ENCODE measurements at regions not wholly inside any gene's neighbourhood (a gene's known extent, or its start where the extent isn't known, plus 50 kb on each side); places are given as distances from the start of the nearest gene placed in this dataset.
"Not testable (repeated sequence)": the region's sequence is repeated elsewhere in the genome, so short reads cannot be mapped to it uniquely, and the experiment has no call there.

DNA sequence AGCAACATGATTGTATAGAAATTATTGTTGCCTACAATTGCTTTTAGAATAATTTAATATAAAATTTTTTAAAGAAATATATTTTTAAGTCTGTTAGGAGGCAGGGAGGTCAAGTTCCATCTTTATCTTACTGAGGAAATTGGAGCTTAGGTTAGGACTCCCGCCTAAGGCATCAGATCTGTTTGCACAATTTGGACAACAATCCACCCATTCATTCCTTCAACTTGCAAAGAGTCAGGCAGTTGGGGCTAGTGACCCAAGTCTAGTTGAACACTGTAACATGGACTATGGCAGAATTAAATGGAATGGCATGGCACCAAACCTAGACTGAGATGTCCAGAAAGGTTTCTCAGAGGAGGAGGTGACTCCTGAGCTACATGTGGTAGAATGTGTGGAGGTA is 149.4 kb upstream of the SETMAR start:
- FAIRE-seq = no peak
- no peak for DNase-seq
- Histone ChIP-seq H3K27ac (ENCODE audit: low read depth in 1 of 3, low read length in 2 of 3) (no peak overlapping the region), H3K4me3 (ENCODE audit: low read depth in 1 of 3, low read length in 3 of 3) (no peak overlapping the region), H3K27me3 (ENCODE audit: control insufficient read depth in 3 of 3, insufficient read depth in 3 of 3, low read length in 3 of 3) (no peaks in the 10 kb centered on the region), H3K36me3 (ENCODE audit: control insufficient read depth in 3 of 3, insufficient read depth in 2 of 3, low read depth in 1 of 3, low read length in 3 of 3) (no peaks in the 10 kb centered on the region), H3K4me1 (ENCODE audit: control insufficient read depth in 3 of 3, insufficient read depth in 2 of 3, low read depth in 1 of 3, low read length in 2 of 3) (peaks cover 0 to 8% (median 0%) of the 10 kb centered on the region in 3 donors), H3K9me3 (ENCODE audit: control insufficient read depth in 2 of 2, insufficient read depth in 1 of 2, low read depth in 1 of 2, low read length in 1 of 2) (no peaks in the 10 kb centered on the region)
- WGBS, 3 donors = 29 to 71% (median 45%) methylated on average over 1 of the region's 1 CpG

DNA sequence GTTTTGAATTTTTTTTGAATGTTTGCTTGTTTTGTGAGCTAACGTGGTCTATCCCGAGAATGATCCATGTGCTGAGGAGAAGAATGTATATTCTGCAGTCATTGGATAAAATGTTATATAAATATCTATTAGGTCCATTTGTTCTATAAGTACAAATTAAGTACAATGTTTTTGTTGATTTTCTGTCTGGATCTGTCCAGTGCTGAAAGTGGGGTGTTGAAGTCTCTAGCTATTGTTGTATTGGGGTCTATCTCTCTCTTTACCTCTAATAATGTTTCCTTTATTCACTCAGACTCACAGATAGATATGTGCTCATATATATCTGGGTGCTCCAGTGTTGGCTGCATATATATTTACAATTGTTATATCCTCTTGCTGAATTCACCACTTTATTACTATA is 144.8 kb upstream of the SETMAR start:
- Histone ChIP-seq H3K27ac (ENCODE audit: low read depth in 1 of 3, low read length in 2 of 3) (no peak overlapping the region), H3K4me1 (ENCODE audit: control insufficient read depth in 3 of 3, insufficient read depth in 2 of 3, low read depth in 1 of 3, low read length in 2 of 3) (peaks cover 0 to 24% (median 0%) of the 10 kb centered on the region in 3 donors), H3K27me3 (ENCODE audit: control insufficient read depth in 3 of 3, insufficient read depth in 3 of 3, low read length in 3 of 3) (no peaks in the 10 kb centered on the region), H3K4me3 (ENCODE audit: low read depth in 1 of 3, low read length in 3 of 3) (no peak overlapping the region), H3K36me3 (ENCODE audit: control insufficient read depth in 3 of 3, insufficient read depth in 2 of 3, low read depth in 1 of 3, low read length in 3 of 3) (no peaks in the 10 kb centered on the region), H3K9me3 (ENCODE audit: control insufficient read depth in 2 of 2, insufficient read depth in 1 of 2, low read depth in 1 of 2, low read length in 1 of 2) (no peaks in the 10 kb centered on the region)
- FAIRE-seq = no peak
- WGBS, 3 donors = 85 to 94% (median 88%) methylated on average over 2 of the region's 2 CpGs
- DNase-seq = no peak

DNA sequence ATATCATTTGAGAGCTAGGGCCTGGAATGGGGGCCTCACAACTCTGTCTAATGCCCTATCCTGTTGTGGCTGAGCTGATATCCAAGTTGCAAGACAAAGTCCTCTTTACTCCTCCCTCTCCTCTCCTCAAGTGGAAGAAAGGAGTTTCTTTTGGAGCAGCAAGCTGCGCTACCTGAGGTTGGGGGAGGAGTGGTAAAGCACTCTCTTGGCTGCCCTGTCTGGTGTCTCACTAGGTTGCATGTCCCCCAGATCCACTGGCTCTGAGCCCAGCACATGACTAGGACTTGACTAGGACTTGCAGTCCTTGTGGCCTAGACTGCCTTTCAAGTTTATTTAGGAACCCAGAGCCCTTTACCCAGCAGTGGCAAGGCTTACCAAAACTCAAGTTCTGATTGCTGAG is 141.1 kb upstream of the SETMAR start:
- FAIRE-seq (no peak), DNase-seq (peak; percentile 12 to 75)
- H3K4me3 ChIP-seq (ENCODE audit: low read depth in 1 of 3, low read length in 3 of 3) = no peak overlapping the region
- H3K27me3 ChIP-seq (ENCODE audit: control insufficient read depth in 3 of 3, insufficient read depth in 3 of 3, low read length in 3 of 3) = no peaks in the 10 kb centered on the region
- no peaks in the 10 kb centered on the region for H3K36me3 ChIP-seq (ENCODE audit: control insufficient read depth in 3 of 3, insufficient read depth in 2 of 3, low read depth in 1 of 3, low read length in 3 of 3)
- peaks cover 0 to 10% of the 10 kb centered on the region in 2 donors for H3K9me3 ChIP-seq (ENCODE audit: control insufficient read depth in 2 of 2, insufficient read depth in 1 of 2, low read depth in 1 of 2, low read length in 1 of 2)
- H3K27ac ChIP-seq (ENCODE audit: low read depth in 1 of 3, low read length in 2 of 3) = peak overlapping the region in 1 of 3 donors; percentile 93
- H3K4me1 ChIP-seq (ENCODE audit: control insufficient read depth in 3 of 3, insufficient read depth in 2 of 3, low read depth in 1 of 3, low read length in 2 of 3) = peaks cover 0 to 24% (median 0%) of the 10 kb centered on the region in 3 donors
- 29 to 69% (median 63%) methylated on average over 1 of the region's 1 CpG for WGBS, 3 donors

DNA sequence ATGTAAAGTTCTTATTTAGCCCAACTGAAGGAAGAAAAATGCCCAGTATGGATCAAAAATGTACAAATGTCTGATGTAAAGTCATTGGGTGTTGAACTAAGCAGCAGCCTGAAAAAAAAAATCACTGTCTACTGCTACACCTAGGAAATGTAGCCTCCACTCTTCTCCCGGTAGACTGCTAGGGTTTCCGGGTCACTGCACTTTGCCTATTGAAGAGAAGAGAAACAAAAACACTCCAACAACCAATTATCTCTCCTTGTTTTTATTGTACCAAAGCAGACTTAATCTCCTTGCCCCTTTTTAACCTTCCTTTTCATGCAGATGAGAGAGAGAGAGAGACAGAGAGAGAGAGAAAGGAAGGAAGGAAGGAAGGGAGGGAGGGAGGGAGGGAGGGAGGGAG is 140.2 kb upstream of the SETMAR start:
- WGBS, 3 donors = 89 to 100% (median 96%) methylated on average over 2 of the region's 2 CpGs
- no peak overlapping the region for H3K27ac ChIP-seq (ENCODE audit: low read depth in 1 of 3, low read length in 2 of 3)
- H3K27me3 ChIP-seq (ENCODE audit: control insufficient read depth in 3 of 3, insufficient read depth in 3 of 3, low read length in 3 of 3) = no peaks in the 10 kb centered on the region
- peaks cover 0 to 11% of the 10 kb centered on the region in 2 donors for H3K9me3 ChIP-seq (ENCODE audit: control insufficient read depth in 2 of 2, insufficient read depth in 1 of 2, low read depth in 1 of 2, low read length in 1 of 2)
- no peaks in the 10 kb centered on the region for H3K36me3 ChIP-seq (ENCODE audit: control insufficient read depth in 3 of 3, insufficient read depth in 2 of 3, low read depth in 1 of 3, low read length in 3 of 3)
- H3K4me1 ChIP-seq (ENCODE audit: control insufficient read depth in 3 of 3, insufficient read depth in 2 of 3, low read depth in 1 of 3, low read length in 2 of 3) = peaks cover 0 to 24% (median 0%) of the 10 kb centered on the region in 3 donors
- FAIRE-seq = no peak
- no peak for DNase-seq
- H3K4me3 ChIP-seq (ENCODE audit: low read depth in 1 of 3, low read length in 3 of 3) = no peak overlapping the region

DNA sequence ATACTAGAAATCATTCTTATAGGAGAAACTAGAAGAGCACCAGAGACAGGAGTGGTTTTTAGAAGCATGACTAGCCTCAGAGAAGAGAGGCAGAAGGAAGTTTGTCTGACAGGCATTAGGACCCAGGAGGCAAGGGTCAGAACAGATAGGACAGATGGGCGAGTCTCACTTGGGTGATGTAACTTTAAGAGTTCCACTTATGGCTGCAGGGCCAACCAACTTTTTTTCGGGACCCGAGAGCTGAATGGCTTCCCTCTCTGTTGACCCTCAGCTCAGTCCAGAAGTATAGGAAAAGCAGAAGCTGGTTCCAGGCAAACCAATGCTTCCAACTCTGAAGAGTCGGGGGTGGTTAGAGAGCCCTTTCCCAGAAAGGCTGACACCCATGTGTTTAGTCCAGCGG is 136.6 kb upstream of the SETMAR start:
- WGBS, 3 donors = 84 to 85% (median 85%) methylated on average over 5 of the region's 5 CpGs
- peaks cover 0 to 15% (median 0%) of the 10 kb centered on the region in 3 donors for H3K4me1 ChIP-seq (ENCODE audit: control insufficient read depth in 3 of 3, insufficient read depth in 2 of 3, low read depth in 1 of 3, low read length in 2 of 3)
- H3K9me3 ChIP-seq (ENCODE audit: control insufficient read depth in 2 of 2, insufficient read depth in 1 of 2, low read depth in 1 of 2, low read length in 1 of 2) = peaks cover 0 to 11% of the 10 kb centered on the region in 2 donors
- H3K36me3 ChIP-seq (ENCODE audit: control insufficient read depth in 3 of 3, insufficient read depth in 2 of 3, low read depth in 1 of 3, low read length in 3 of 3) = no peaks in the 10 kb centered on the region
- no peak overlapping the region for H3K27ac ChIP-seq (ENCODE audit: low read depth in 1 of 3, low read length in 2 of 3)
- DNase-seq (no peak), FAIRE-seq (no peak)
- H3K27me3 ChIP-seq (ENCODE audit: control insufficient read depth in 3 of 3, insufficient read depth in 3 of 3, low read length in 3 of 3) = no peaks in the 10 kb centered on the region
- no peak overlapping the region for H3K4me3 ChIP-seq (ENCODE audit: low read depth in 1 of 3, low read length in 3 of 3)

DNA sequence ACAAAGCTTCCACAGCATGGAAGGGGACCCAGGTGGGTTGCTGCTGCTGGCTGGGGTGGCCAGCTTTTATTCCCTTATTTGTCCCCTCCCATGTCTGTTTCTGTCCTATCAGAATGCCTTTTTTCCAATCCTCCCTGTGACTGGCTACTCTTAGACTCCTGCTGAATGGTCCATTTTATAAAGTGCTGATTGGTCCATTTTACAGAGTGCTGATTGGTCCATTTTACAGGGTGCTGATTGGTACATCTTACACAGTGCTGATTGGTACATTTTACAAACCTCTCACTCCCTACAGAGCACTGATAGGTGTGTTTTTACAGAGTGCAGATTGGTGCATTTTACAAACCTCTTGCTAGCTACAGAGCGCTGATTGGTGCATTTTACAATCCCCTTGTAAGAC is 135.9 kb upstream of the SETMAR start:
- not testable (repeated sequence) for H3K4me3 ChIP-seq (ENCODE audit: low read depth in 1 of 3, low read length in 3 of 3); H3K36me3 ChIP-seq (ENCODE audit: control insufficient read depth in 3 of 3, insufficient read depth in 2 of 3, low read depth in 1 of 3, low read length in 3 of 3); DNase-seq; H3K27ac ChIP-seq (ENCODE audit: low read depth in 1 of 3, low read length in 2 of 3); H3K27me3 ChIP-seq (ENCODE audit: control insufficient read depth in 3 of 3, insufficient read depth in 3 of 3, low read length in 3 of 3); H3K4me1 ChIP-seq (ENCODE audit: control insufficient read depth in 3 of 3, insufficient read depth in 2 of 3, low read depth in 1 of 3, low read length in 2 of 3); FAIRE-seq
- peaks cover 0 to 11% of the 10 kb centered on the region in 2 donors for H3K9me3 ChIP-seq (ENCODE audit: control insufficient read depth in 2 of 2, insufficient read depth in 1 of 2, low read depth in 1 of 2, low read length in 1 of 2)
- 93 to 97% (median 96%) methylated on average over 1 of the region's 1 CpG for WGBS, 3 donors

DNA sequence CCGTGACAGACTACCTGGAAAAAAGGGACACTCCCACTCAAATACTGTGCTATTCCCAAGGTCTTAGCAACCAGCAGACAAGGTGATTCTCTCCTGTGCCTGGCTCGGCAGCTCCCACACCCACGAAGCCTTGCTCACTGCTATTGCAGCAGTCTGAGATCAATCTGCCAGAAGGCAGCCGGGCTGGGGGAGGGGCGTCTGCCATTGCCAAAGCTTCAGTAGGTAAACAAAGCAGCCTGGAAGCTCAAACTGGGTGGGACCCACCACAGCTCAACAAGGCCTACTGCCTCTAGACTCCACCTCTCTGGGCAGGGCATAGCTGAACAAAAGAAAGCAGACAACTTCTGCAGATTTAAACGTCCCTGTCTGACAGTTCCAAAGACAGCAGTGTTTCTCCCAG is 128.4 kb upstream of the SETMAR start:
- H3K36me3 ChIP-seq (ENCODE audit: control insufficient read depth in 3 of 3, insufficient read depth in 2 of 3, low read depth in 1 of 3, low read length in 3 of 3) = no peaks in the 10 kb centered on the region
- H3K9me3 ChIP-seq (ENCODE audit: control insufficient read depth in 2 of 2, insufficient read depth in 1 of 2, low read depth in 1 of 2, low read length in 1 of 2) = peaks cover 0 to 8% of the 10 kb centered on the region in 2 donors
- no peaks in the 10 kb centered on the region for H3K4me1 ChIP-seq (ENCODE audit: control insufficient read depth in 3 of 3, insufficient read depth in 2 of 3, low read depth in 1 of 3, low read length in 2 of 3)
- H3K4me3 ChIP-seq (ENCODE audit: low read depth in 1 of 3, low read length in 3 of 3) = no peak overlapping the region
- H3K27ac ChIP-seq (ENCODE audit: low read depth in 1 of 3, low read length in 2 of 3) = no peak overlapping the region
- no peaks in the 10 kb centered on the region for H3K27me3 ChIP-seq (ENCODE audit: control insufficient read depth in 3 of 3, insufficient read depth in 3 of 3, low read length in 3 of 3)
- FAIRE-seq = no peak
- WGBS, 3 donors = 65 to 75% (median 73%) methylated on average over 6 of the region's 6 CpGs
- DNase-seq = no peak

DNA sequence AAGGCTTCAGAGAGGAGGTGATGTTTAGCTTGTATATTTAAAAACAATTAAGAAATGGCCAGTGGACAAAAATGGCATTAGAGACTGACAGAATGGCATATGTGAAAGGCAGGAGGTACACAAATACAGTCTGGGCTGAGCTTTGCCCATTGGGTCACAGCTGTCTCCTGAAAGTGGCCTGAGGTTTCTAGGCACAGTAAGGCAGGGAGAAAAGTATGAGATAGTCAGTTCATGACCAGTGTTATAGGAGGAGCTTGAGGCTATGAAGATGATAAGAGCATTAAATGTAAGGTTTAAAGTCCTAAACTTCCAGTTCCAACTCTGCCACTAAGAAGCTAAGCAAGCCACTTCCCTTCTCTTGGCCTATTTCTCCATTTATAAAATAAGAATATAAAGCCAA is 111.2 kb upstream of the SETMAR start:
- H3K27me3 ChIP-seq (ENCODE audit: control insufficient read depth in 3 of 3, insufficient read depth in 3 of 3, low read length in 3 of 3) = no peaks in the 10 kb centered on the region
- no peak for FAIRE-seq
- DNase-seq = peak in 1 of 2 donors; percentile 56
- peaks cover 1 to 6% of the 10 kb centered on the region in 2 donors for H3K9me3 ChIP-seq (ENCODE audit: control insufficient read depth in 2 of 2, insufficient read depth in 1 of 2, low read depth in 1 of 2, low read length in 1 of 2)
- H3K36me3 ChIP-seq (ENCODE audit: control insufficient read depth in 3 of 3, insufficient read depth in 2 of 3, low read depth in 1 of 3, low read length in 3 of 3) = no peaks in the 10 kb centered on the region
- H3K27ac ChIP-seq (ENCODE audit: low read depth in 1 of 3, low read length in 2 of 3) = peak overlapping the region in 1 of 3 donors; percentile 78
- H3K4me1 ChIP-seq (ENCODE audit: control insufficient read depth in 3 of 3, insufficient read depth in 2 of 3, low read depth in 1 of 3, low read length in 2 of 3) = peaks cover 0 to 19% (median 0%) of the 10 kb centered on the region in 3 donors
- no peak overlapping the region for H3K4me3 ChIP-seq (ENCODE audit: low read depth in 1 of 3, low read length in 3 of 3)

DNA sequence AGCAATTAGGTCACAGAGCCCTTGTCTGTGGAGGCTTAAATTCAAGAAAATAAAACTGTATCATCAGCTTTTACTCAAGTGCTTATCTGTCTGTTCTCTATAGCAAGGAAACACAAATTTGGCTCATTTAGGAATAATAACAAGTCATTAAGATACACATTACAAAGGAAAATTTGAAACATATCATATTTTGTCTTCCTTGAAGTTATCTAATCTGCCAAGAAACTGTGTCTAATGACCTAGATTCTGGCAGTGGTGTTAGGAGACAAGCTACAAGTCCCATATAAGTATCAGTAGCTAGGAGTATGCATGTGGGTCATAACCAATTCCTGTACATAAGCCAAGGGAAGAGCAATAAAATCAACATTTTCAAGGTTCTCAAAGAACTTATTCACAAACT is 108.2 kb upstream of the SETMAR start:
- FAIRE-seq (no peak), DNase-seq (no peak)
- no peaks in the 10 kb centered on the region for H3K36me3 ChIP-seq (ENCODE audit: control insufficient read depth in 3 of 3, insufficient read depth in 2 of 3, low read depth in 1 of 3, low read length in 3 of 3)
- H3K4me1 ChIP-seq (ENCODE audit: control insufficient read depth in 3 of 3, insufficient read depth in 2 of 3, low read depth in 1 of 3, low read length in 2 of 3) = peaks cover 0 to 20% (median 0%) of the 10 kb centered on the region in 3 donors
- no peak overlapping the region for H3K4me3 ChIP-seq (ENCODE audit: low read depth in 1 of 3, low read length in 3 of 3)
- H3K27me3 ChIP-seq (ENCODE audit: control insufficient read depth in 3 of 3, insufficient read depth in 3 of 3, low read length in 3 of 3) = no peaks in the 10 kb centered on the region
- H3K27ac ChIP-seq (ENCODE audit: low read depth in 1 of 3, low read length in 2 of 3) = peak overlapping the region in 1 of 3 donors; percentile 1
- H3K9me3 ChIP-seq (ENCODE audit: control insufficient read depth in 2 of 2, insufficient read depth in 1 of 2, low read depth in 1 of 2, low read length in 1 of 2) = peaks cover 1 to 6% of the 10 kb centered on the region in 2 donors

Data from small intestine (tissue), 7 donors.